H9 (cell line): ENCODE measurements at regions not wholly inside any gene's neighbourhood (a gene's known extent, or its start where the extent isn't known, plus 50 kb on each side); places are given as distances from the start of the nearest gene placed in this dataset.

Experiments used
- DNase-seq: peaks from one replicate; pipeline ENCODE4 v3.0.0-alpha.2; 2017
- H2AFZ ChIP-seq: one replicate; pipeline ENCODE4 v1.6.1; 2013; ENCODE audit warnings: mild to moderate bottlenecking, low read length, control low read depth, moderate library complexity
- H2AK5ac ChIP-seq: 2 replicates; pipeline ENCODE4 v1.6.1; 2013; ENCODE audit warnings: low read length, control low read depth, mixed read lengths; ENCODE audit not compliant: insufficient read length
- H2BK120ac ChIP-seq: one replicate; pipeline ENCODE4 v1.6.1; 2013; ENCODE audit warnings: low read depth, mild to moderate bottlenecking, low read length, control low read depth, inconsistent platforms; ENCODE audit not compliant: poor library complexity, severe bottlenecking
- H2BK12ac ChIP-seq: 2 replicates; pipeline ENCODE4 v1.6.1; 2013; ENCODE audit warnings: low read length, control low read depth, mixed read lengths, low read depth; ENCODE audit not compliant: insufficient read length
- H2BK15ac ChIP-seq: 2 replicates; pipeline ENCODE4 v1.6.1; 2013; ENCODE audit warnings: low read depth, low read length, control low read depth
- H2BK20ac ChIP-seq: one replicate; pipeline ENCODE4 v1.6.1; 2013; ENCODE audit warnings: low read depth, mild to moderate bottlenecking, low read length, control low read depth, inconsistent platforms; ENCODE audit not compliant: poor library complexity, severe bottlenecking
- H2BK5ac ChIP-seq: 2 replicates; pipeline ENCODE4 v1.6.1; 2013; ENCODE audit warnings: low read length, control low read depth, mixed read lengths; ENCODE audit not compliant: insufficient read length
- H3K14ac ChIP-seq: 2 replicates; pipeline ENCODE4 v1.6.1; 2013; ENCODE audit warnings: low read length, control low read depth; ENCODE audit not compliant: insufficient read depth
- H3K18ac ChIP-seq: 2 replicates; pipeline ENCODE4 v1.6.1; 2013; ENCODE audit warnings: low read depth, mild to moderate bottlenecking, mixed read lengths, low read length, control low read depth; ENCODE audit not compliant: insufficient read length
- H3K23ac ChIP-seq: 2 replicates; pipeline ENCODE4 v1.6.1; 2013; ENCODE audit warnings: low read length, control low read depth, mixed read lengths, low read depth; ENCODE audit not compliant: insufficient read length
- H3K23me2 ChIP-seq: 2 replicates; pipeline ENCODE4 v1.6.1; 2013; ENCODE audit warnings: low read depth, mild to moderate bottlenecking, mixed read lengths, low read length, control low read depth; ENCODE audit not compliant: insufficient read length, poor library complexity, severe bottlenecking
- H3K27ac ChIP-seq: 2 replicates; pipeline ENCODE4 v1.5.1; 2013; ENCODE audit warnings: low read length, control low read depth, mixed read lengths, low read depth; ENCODE audit not compliant: insufficient read length
- H3K27me3 ChIP-seq: 2 replicates; pipeline ENCODE4 v1.6.1; 2013; ENCODE audit warnings: low read length, control low read depth, inconsistent platforms; ENCODE audit not compliant: insufficient read depth
- H3K4ac ChIP-seq: 2 replicates; pipeline ENCODE4 v1.6.1; 2013; ENCODE audit warnings: low read depth, mild to moderate bottlenecking, control low read depth, inconsistent platforms, low read length, moderate library complexity
- H3K4me1 ChIP-seq: 2 replicates; pipeline ENCODE4 v1.6.1; 2013; ENCODE audit warnings: low read length, control low read depth, inconsistent platforms; ENCODE audit not compliant: insufficient read depth
- H3K4me2 ChIP-seq: 2 replicates; pipeline ENCODE4 v1.6.1; 2013; ENCODE audit warnings: low read length, control low read depth, mixed read lengths; ENCODE audit not compliant: insufficient read length, insufficient read depth
- H3K56ac ChIP-seq: 2 replicates; pipeline ENCODE4 v1.6.1; 2013; ENCODE audit warnings: low read depth, mild to moderate bottlenecking, mixed read lengths, low read length, control low read depth; ENCODE audit not compliant: insufficient read length
- H3K79me1 ChIP-seq: 2 replicates; pipeline ENCODE4 v1.6.1; 2013; ENCODE audit warnings: low read depth, mild to moderate bottlenecking, moderate library complexity, low read length, control low read depth, inconsistent platforms; ENCODE audit not compliant: insufficient read depth, poor library complexity, severe bottlenecking
- H3K79me2 ChIP-seq: 2 replicates; pipeline ENCODE4 v1.6.1; 2013; ENCODE audit warnings: low read length, control low read depth, inconsistent platforms; ENCODE audit not compliant: insufficient read depth
- H3K9ac ChIP-seq: 2 replicates; pipeline ENCODE4 v1.6.1; 2013; ENCODE audit warnings: low read length, control low read depth, mixed read lengths; ENCODE audit not compliant: insufficient read length; ENCODE audit errors: extremely low read depth
- H3K9me3 ChIP-seq: one replicate; pipeline ENCODE4 v1.6.1; 2013; ENCODE audit warnings: low read depth, low read length, inconsistent platforms; ENCODE audit not compliant: control insufficient read depth
- H3T11ph ChIP-seq: one replicate; pipeline ENCODE4 v1.6.1; 2013; ENCODE audit warnings: mild to moderate bottlenecking, low read length, control low read depth, inconsistent platforms
- H4K20me1 ChIP-seq: one replicate; pipeline ENCODE4 v1.6.1; 2013; ENCODE audit not compliant: control insufficient read depth, insufficient read length, insufficient read depth
- H4K5ac ChIP-seq: 2 replicates; pipeline ENCODE4 v1.6.1; 2013; ENCODE audit warnings: low read depth, mild to moderate bottlenecking, mixed read lengths, low read length, control low read depth; ENCODE audit not compliant: insufficient read length
- H4K8ac ChIP-seq: replicated peaks from 2 replicates; pipeline ENCODE4 v1.6.1; 2013; ENCODE audit warnings: low read length, control low read depth, mixed read lengths, low read depth; ENCODE audit not compliant: insufficient read length
- H4K91ac ChIP-seq: 2 replicates; pipeline ENCODE4 v1.6.1; 2013; ENCODE audit warnings: low read depth, mild to moderate bottlenecking, moderate library complexity, mixed read lengths, low read length, control low read depth; ENCODE audit not compliant: insufficient read length
- H3K27ac Mint-ChIP-seq, 3 experiments: 2 replicates in 2 of 3; 3 replicates in 1 of 3; pipeline ENCODE4 v1.8.0; 2020 to 2021; ENCODE audit warnings: mixed read lengths in 3 of 3, mild to moderate bottlenecking in 1 of 3, moderate library complexity in 1 of 3
- H3K27me3 Mint-ChIP-seq: 2 replicates; pipeline ENCODE4 v1.8.0; 2021; ENCODE audit warnings: low read depth, mild to moderate bottlenecking, moderate library complexity, mixed read lengths
- H3K36me3 Mint-ChIP-seq, 3 experiments: 2 replicates in 2 of 3; 3 replicates in 1 of 3; pipeline ENCODE4 v1.8.0; 2020 to 2021; ENCODE audit warnings: low read depth in 3 of 3, mixed read lengths in 3 of 3; ENCODE audit not compliant: insufficient read depth in 1 of 3
- H3K4me1 Mint-ChIP-seq, 2 experiments: 2 replicates each; pipeline ENCODE4 v1.8.0; 2020; ENCODE audit warnings: mixed read lengths in 2 of 2
- H3K4me3 Mint-ChIP-seq, 2 experiments: 2 replicates in 1 of 2; 3 replicates in 1 of 2; pipeline ENCODE4 v1.8.0; 2020 to 2021; ENCODE audit warnings: mild to moderate bottlenecking in 2 of 2, mixed read lengths in 2 of 2, moderate library complexity in 1 of 2
- H3K9me3 Mint-ChIP-seq, 2 experiments: 2 replicates in 1 of 2; 3 replicates in 1 of 2; pipeline ENCODE4 v1.8.0; 2020; ENCODE audit warnings: mild to moderate bottlenecking in 2 of 2, mixed read lengths in 2 of 2, moderate library complexity in 1 of 2
- CTCF ChIP-seq: fragments of 200-600 bp; sonication (generic); conservative IDR thresholded peaks from 3 replicates; pipeline ENCODE4 v1.8.0; 2021; ENCODE audit warnings: antibody characterized with exemption, mild to moderate bottlenecking
- WGBS: extraction: QIAGEN DNeasy Blood & Tissue Kit; methylation state at CpG from one replicate; pipeline ENCODE4 v1.1.7; 2013; ENCODE audit warnings: missing lambda C conversion rate, low lambda C conversion rate, mixed read lengths; ENCODE audit not compliant: insufficient read length; ENCODE audit errors: extremely low coverage; 5-methylcytosine and 5-hydroxymethylcytosine counted together

GRCh38 chr4:140254651-140255299, 100.8 kb upstream of the MAML3 start:
- Histone ChIP-seq H4K8ac (no peak overlapping the region), H4K20me1 (no peaks in the 10 kb centered on the region), H2BK20ac (no peak overlapping the region), H3K9ac (no peak overlapping the region), H3K56ac (no peak overlapping the region), H3K23me2 (peaks cover 6% of the 10 kb centered on the region), H3K79me2 (no peaks in the 10 kb centered on the region), H3K27ac (no peak overlapping the region), H2BK15ac (no peak overlapping the region), H2BK120ac (no peak overlapping the region), H3K14ac (no peak overlapping the region), H4K91ac (no peak overlapping the region), H3T11ph (no peak overlapping the region), H3K79me1 (no peaks in the 10 kb centered on the region), H2BK5ac (no peak overlapping the region), H3K4me2 (no peak overlapping the region), H2AK5ac (no peak overlapping the region), H3K4me1 (peaks cover 10% of the 10 kb centered on the region; the same call in 1 of the 2 replicates), H2AFZ (no peak overlapping the region), H4K5ac (no peak overlapping the region), H2BK12ac (no peak overlapping the region), H3K23ac (no peak overlapping the region), H3K18ac (no peak overlapping the region), H3K9me3 (no peaks in the 10 kb centered on the region), H3K4ac (no peak overlapping the region), H3K27me3 (no peaks in the 10 kb centered on the region; the same call in 1 of the 2 replicates)
- H3K4me1 Mint-ChIP-seq: peaks cover 29 to 43% of the 10 kb centered on the region in 2 experiments
- no peak for DNase-seq
- no peak overlapping the region for H3K27ac Mint-ChIP-seq
- no CpG with 5 or more reads among the region's 2 CpGs for WGBS
- H3K27me3 Mint-ChIP-seq: peaks cover 46% of the 10 kb centered on the region
- H3K36me3 Mint-ChIP-seq: no peaks in the 10 kb centered on the region
- TF ChIP-seq CTCF: no peak
- H3K4me3 Mint-ChIP-seq: no peak overlapping the region
- no peaks in the 10 kb centered on the region for H3K9me3 Mint-ChIP-seq
